AG09309 (cell line): ENCODE measurements at regions not wholly inside any gene's neighbourhood (a gene's known extent, or its start where the extent isn't known, plus 50 kb on each side); places are given as distances from the start of the nearest gene placed in this dataset.

Experiments
- DNase-seq: peaks from one replicate; pipeline ENCODE4 v3.0.0-alpha.2; 2010; ENCODE audit warnings: low read depth
- H3K4me3 ChIP-seq: 2 replicates; pipeline ENCODE4 v1.5.1; 2011; ENCODE audit warnings: mild to moderate bottlenecking, low read depth, low read length, moderate library complexity; ENCODE audit not compliant: control insufficient read depth
- CTCF ChIP-seq: IDR thresholded peaks from 2 replicates; pipeline ENCODE4 v1.5.1; 2011; ENCODE audit warnings: mild to moderate bottlenecking, low read depth, low read length, inconsistent platforms; ENCODE audit not compliant: insufficient read depth, control insufficient read depth; ENCODE audit errors: missing control alignments

- no peak for TF ChIP-seq CTCF
- no peak for DNase-seq
- H3K4me3 ChIP-seq, result no peak overlapping the region
Observed at GRCh38 chr2:74755386-74755785, 78.5 kb upstream of the HK2 start.

DNA sequence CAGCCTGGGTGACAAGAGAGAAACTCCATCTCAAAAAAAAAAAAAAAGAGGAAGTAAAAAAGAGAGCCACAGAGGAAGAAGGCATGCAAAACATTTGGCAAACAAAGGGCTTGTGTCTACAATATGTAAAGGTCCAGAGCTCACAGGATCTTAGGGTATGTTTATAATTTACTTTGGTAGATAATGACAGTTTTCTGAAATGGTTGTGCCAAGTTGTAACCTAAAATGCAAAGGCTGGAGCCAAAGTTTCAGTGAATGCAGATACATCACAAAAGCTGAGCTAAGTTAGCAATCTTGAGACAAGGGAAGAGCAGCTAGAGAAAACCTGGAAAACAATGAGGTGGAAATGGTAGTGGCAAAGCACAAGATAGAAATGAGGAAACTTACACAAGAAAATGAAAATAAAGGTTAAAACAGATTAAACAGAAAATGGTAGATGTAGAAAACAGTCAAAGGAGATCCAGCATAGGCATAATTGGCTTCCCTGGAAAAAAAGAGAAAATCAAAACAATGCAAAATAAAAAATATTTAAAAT is 77.5 kb upstream of the HK2 start:
- TF ChIP-seq CTCF, result no peak
- no peak overlapping the region for H3K4me3 ChIP-seq
- DNase-seq, result no peak

DNA sequence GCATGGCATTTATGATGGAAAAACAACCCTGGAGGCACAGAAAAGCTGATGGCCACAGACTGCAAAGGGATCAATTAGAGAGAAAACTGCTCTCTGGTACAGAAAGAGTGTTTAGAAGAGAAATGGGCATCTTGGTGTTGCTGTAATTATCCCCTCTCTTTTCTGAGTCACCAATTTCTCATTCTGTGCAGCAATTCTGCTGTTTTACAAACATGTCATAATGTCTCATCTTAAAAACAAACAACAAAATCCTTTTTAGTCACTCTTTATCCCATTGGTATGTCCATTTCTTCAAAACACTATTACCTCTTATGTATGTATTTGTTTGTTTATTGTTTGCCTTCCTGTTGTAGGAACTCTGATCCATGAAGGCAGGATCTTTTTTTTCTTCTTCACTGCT is 73.9 kb upstream of the HK2 start:
- no peak overlapping the region for H3K4me3 ChIP-seq
- DNase-seq, result no peak
- no peak for TF ChIP-seq CTCF

DNA sequence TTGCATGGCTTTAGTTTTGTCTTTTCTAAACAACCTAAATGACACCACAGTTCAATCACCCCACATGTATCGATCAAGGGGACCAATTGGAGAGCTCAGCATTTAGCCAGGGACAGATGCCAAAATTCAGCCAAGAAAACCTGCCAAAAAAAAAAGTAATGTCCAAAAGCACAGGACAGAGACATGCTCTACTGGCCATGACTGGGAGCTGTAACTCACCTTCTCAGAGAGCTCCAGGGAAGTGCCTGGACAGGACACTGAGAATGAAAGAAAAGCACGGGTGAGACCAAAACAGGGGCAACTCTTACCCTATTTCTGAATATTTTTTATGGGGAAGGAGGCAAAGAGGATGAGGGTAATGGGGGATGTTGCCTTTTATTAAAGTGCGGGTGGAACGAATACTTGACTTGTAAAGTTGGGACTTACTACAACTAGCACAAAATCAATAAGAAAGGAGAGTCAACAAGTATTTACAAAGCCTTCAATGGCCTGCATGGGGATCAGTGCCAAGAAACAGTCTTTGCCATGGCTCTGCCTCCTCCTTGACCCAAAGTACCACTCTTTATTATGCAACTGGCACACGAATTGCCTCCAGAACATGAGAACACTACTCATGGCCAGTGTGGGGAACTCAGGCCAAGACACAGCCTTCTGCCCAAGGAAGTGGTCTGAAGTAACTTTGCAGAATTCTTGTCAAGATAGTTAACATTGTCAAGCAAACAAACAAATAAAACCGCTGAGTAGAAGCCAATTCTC is 72.9 kb upstream of the HK2 start:
- no peak overlapping the region for H3K4me3 ChIP-seq
- DNase-seq, result no peak
- no peak for TF ChIP-seq CTCF

GRCh38 chr2:74762789-74763188 is 71.1 kb upstream of the HK2 start:
- no peak overlapping the region for H3K4me3 ChIP-seq
- no peak for DNase-seq
- TF ChIP-seq CTCF, result no peak

DNA sequence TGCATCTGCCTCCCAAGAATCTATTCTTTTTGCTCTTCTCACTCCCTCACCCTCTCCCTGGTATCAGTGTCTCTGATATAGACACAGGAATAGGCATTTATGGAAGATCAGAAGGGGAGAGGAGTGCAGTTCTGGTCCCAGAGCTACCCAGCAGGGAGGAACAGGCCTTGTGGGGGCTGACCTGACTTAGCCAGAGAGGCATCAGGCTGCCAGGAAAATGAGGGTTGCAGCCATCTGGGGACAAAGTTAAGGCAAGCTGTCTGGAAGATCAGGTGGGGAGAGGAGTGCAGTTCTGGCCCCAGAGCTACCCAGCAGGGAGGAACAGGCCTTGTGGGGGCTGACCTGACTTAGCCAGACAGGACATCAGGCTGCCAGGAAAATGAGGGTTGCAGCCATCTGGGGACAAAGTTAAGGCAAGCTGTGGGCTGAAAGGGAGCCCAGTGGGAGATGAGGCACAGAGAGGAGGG is 69.9 kb upstream of the HK2 start:
- no peak for DNase-seq
- TF ChIP-seq CTCF, result no peak
- H3K4me3 ChIP-seq, result no peak overlapping the region
